CD14-positive monocyte (primary cell): ENCODE measurements at regions not wholly inside any gene's neighbourhood (a gene's known extent, or its start where the extent isn't known, plus 50 kb on each side); places are given as distances from the start of the nearest gene placed in this dataset.

Experiments
- DNase-seq, 3 donors: peaks; one replicate each; pipeline ENCODE4 v3.0.0-alpha.2; 2011 to 2022
- H2AFZ ChIP-seq: 2 replicates; pipeline ENCODE4 v1.6.0; 2012; ENCODE audit warnings: mild to moderate bottlenecking, low read depth, low read length, inconsistent platforms; ENCODE audit not compliant: insufficient read depth, poor library complexity, severe bottlenecking
- H3K27ac ChIP-seq, 2 donors: 1 replicate in 1 of 2; 2 replicates in 1 of 2; pipeline ENCODE4 v1.5.1; 2012 to 2013; ENCODE audit warnings: low read length in 2 of 2, control low read depth in 1 of 2, inconsistent platforms in 1 of 2, low read depth in 1 of 2, mild to moderate bottlenecking in 1 of 2
- H3K27me3 ChIP-seq, 2 donors: one replicate each; pipeline versions ENCODE4 v1.6.0 to v1.6.1; 2011 to 2013; ENCODE audit warnings: low read length in 2 of 2; ENCODE audit not compliant: control insufficient read depth in 2 of 2, insufficient read depth in 2 of 2
- H3K36me3 ChIP-seq, 2 donors: replicated peaks in 1 of 2; 1 replicate in 1 of 2; 2 replicates in 1 of 2; pipeline versions ENCODE4 v1.5.1 to v1.6.1; 2012 to 2013; ENCODE audit warnings: low read length in 2 of 2, control low read depth in 1 of 2, inconsistent platforms in 1 of 2, mild to moderate bottlenecking in 1 of 2; ENCODE audit not compliant: insufficient read depth in 2 of 2, control insufficient read depth in 1 of 2
- H3K4me1 ChIP-seq, 2 donors: 1 replicate in 1 of 2; 2 replicates in 1 of 2; pipeline versions ENCODE4 v1.5.1 to v1.6.1; 2012 to 2013; ENCODE audit warnings: low read length in 2 of 2, control low read depth in 1 of 2, inconsistent platforms in 1 of 2, mild to moderate bottlenecking in 1 of 2, moderate library complexity in 1 of 2; ENCODE audit not compliant: insufficient read depth in 2 of 2, control insufficient read depth in 1 of 2
- H3K4me2 ChIP-seq: replicated peaks from 2 replicates; pipeline ENCODE3; 2012; ENCODE audit warnings: low read length, moderate library complexity, mild to moderate bottlenecking; ENCODE audit not compliant: poor library complexity, severe bottlenecking; ENCODE audit errors: extremely low read depth
- H3K4me3 ChIP-seq, 3 experiments: fragments of 200-600 bp in 1 of 3; sonication (generic) in 1 of 3; replicated peaks in 1 of 3; 1 replicate in 2 of 3; 2 replicates in 1 of 3; pipeline ENCODE4 v1.5.1; 2011 to 2013; ENCODE audit warnings: low read length in 3 of 3, mild to moderate bottlenecking in 3 of 3, control low read depth in 2 of 3, low read depth in 2 of 3, inconsistent platforms in 1 of 3, moderate library complexity in 1 of 3
- H3K79me2 ChIP-seq: 2 replicates; pipeline ENCODE4 v1.6.0; 2012; ENCODE audit warnings: mild to moderate bottlenecking, control low read depth, inconsistent platforms, low read length, moderate library complexity; ENCODE audit not compliant: insufficient read depth
- H3K9ac ChIP-seq: 2 replicates; pipeline ENCODE4 v1.6.0; 2017; ENCODE audit warnings: low read length, mild to moderate bottlenecking; ENCODE audit not compliant: insufficient read depth, poor library complexity, severe bottlenecking
- H3K9me3 ChIP-seq, 2 donors: replicated peaks in 1 of 2; 1 replicate in 1 of 2; 2 replicates in 1 of 2; pipeline versions ENCODE4 v1.5.1 to v1.6.1; 2012 to 2013; ENCODE audit warnings: low read length in 2 of 2, control low read depth in 1 of 2; ENCODE audit not compliant: control insufficient read depth in 1 of 2, insufficient read depth in 1 of 2
- H4K20me1 ChIP-seq: 2 replicates; pipeline ENCODE4 v1.6.0; 2012; ENCODE audit warnings: mild to moderate bottlenecking, low read length, control low read depth, moderate library complexity; ENCODE audit not compliant: insufficient read depth
- H3K27ac Mint-ChIP-seq, 7 donors: one replicate each; pipeline ENCODE4 v1.8.0; 2020; ENCODE audit warnings: mild to moderate bottlenecking in 7 of 7, mixed read lengths in 7 of 7, moderate library complexity in 6 of 7, inconsistent platforms in 2 of 7
- H3K27me3 Mint-ChIP-seq, 3 donors: one replicate each; pipeline ENCODE4 v1.8.0; 2021 to 2022; ENCODE audit warnings: low read depth in 3 of 3, mild to moderate bottlenecking in 3 of 3, mixed read lengths in 3 of 3, moderate library complexity in 3 of 3, inconsistent platforms in 1 of 3
- H3K36me3 Mint-ChIP-seq, 2 donors: one replicate each; pipeline ENCODE4 v1.8.0; 2020; ENCODE audit warnings: mixed read lengths in 2 of 2, inconsistent platforms in 1 of 2, mild to moderate bottlenecking in 1 of 2
- H3K4me1 Mint-ChIP-seq: one replicate; pipeline ENCODE4 v1.8.0; 2020; ENCODE audit warnings: mild to moderate bottlenecking, mixed read lengths
- H3K4me3 Mint-ChIP-seq, 2 donors: one replicate each; pipeline ENCODE4 v1.8.0; 2020; ENCODE audit warnings: mild to moderate bottlenecking in 2 of 2, mixed read lengths in 2 of 2, moderate library complexity in 1 of 2
- H3K9me3 Mint-ChIP-seq, 7 donors: one replicate each; pipeline ENCODE4 v1.8.0; 2020 to 2022; ENCODE audit warnings: mixed read lengths in 7 of 7, mild to moderate bottlenecking in 6 of 7, moderate library complexity in 6 of 7, inconsistent platforms in 2 of 7
- WGBS: methylation state at CpG from one replicate; pipeline ENCODE4 v1.1.5; 2013; ENCODE audit warnings: missing lambda C conversion rate; ENCODE audit not compliant: insufficient coverage; 5-methylcytosine and 5-hydroxymethylcytosine counted together
- intact Hi-C, 2 donors: fragments of 100-400 bp; cut with micrococcal nuclease; formaldehyde crosslinking; loops; one replicate each; pipeline versions ENCODE4 v1.15.0 to v1.15.1; 2023
- TF ChIP-seq, protein P1 (sequence below): fragments of 200-600 bp; IDR thresholded peaks from one replicate; pipeline ENCODE4 v1.8.0; 2022; ENCODE audit warnings: antibody characterized with exemption, mild to moderate bottlenecking

DNA sequence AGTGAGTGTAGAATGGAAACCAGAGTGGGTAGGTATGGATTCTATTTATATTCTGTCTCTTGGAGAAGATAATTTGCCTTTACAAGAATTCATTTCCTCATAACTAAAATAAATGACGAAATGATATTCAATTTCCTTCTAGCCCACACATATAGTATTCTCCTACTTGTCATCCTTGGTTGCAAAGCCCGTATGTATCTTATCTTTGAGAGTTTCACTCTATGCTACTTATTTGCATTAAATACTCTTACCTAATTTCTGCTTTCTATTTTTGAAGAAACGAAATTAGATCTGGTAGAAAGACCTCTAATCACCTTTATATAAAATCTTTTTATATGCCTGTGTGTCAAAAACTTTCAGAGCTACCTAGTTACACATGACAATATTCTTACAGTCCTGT, 457.7 kb downstream of the NKX6-1 start:
- intact Hi-C loops = no loop called here
- Histone ChIP-seq H3K4me3 (no peak overlapping the region), H3K4me1 (no peaks in the 10 kb centered on the region), H2AFZ (no peak overlapping the region), H3K27ac (no peak overlapping the region), H3K27me3 (no peaks in the 10 kb centered on the region), H3K79me2 (no peaks in the 10 kb centered on the region), H3K9me3 (no peaks in the 10 kb centered on the region), H3K36me3 (no peaks in the 10 kb centered on the region), H3K9ac (no peak overlapping the region), H3K4me2 (no peak overlapping the region), H4K20me1 (no peaks in the 10 kb centered on the region)
- no peak overlapping the region for H3K27ac Mint-ChIP-seq
- no peaks in the 10 kb centered on the region for H3K4me1 Mint-ChIP-seq
- DNase-seq = no peak
- no peaks in the 10 kb centered on the region for H3K36me3 Mint-ChIP-seq
- H3K4me3 Mint-ChIP-seq = no peak overlapping the region
- H3K9me3 Mint-ChIP-seq = peaks cover 0 to 5% (median 0%) of the 10 kb centered on the region in 7 donors
- H3K27me3 Mint-ChIP-seq = peaks cover 0 to 3% (median 1%) of the 10 kb centered on the region in 3 donors
- no CpG with 5 or more reads among the region's 3 CpGs for WGBS
- TF ChIP-seq, protein P1, sequence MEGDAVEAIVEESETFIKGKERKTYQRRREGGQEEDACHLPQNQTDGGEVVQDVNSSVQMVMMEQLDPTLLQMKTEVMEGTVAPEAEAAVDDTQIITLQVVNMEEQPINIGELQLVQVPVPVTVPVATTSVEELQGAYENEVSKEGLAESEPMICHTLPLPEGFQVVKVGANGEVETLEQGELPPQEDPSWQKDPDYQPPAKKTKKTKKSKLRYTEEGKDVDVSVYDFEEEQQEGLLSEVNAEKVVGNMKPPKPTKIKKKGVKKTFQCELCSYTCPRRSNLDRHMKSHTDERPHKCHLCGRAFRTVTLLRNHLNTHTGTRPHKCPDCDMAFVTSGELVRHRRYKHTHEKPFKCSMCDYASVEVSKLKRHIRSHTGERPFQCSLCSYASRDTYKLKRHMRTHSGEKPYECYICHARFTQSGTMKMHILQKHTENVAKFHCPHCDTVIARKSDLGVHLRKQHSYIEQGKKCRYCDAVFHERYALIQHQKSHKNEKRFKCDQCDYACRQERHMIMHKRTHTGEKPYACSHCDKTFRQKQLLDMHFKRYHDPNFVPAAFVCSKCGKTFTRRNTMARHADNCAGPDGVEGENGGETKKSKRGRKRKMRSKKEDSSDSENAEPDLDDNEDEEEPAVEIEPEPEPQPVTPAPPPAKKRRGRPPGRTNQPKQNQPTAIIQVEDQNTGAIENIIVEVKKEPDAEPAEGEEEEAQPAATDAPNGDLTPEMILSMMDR = no peak

DNA sequence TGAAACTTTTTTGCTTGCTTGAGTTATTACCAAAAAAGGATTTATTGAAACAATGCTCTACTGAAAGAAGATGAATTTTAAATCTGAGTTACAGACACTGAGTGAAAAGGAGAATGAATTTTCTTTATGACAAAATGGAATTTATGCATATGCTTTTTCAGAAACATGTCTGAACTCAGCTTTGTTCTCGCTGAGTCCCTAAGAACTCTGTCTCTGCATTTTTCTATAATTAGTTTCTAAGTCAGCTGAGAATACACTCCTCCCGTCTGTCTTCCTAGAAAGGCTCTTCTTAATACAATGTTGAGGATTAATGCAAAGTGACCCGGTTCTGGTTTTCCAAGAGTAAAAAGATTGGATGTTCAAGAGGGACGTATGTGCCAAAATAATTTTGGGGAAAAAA, 463.5 kb downstream of the NKX6-1 start:
- H3K27me3 Mint-ChIP-seq = peaks cover 0 to 1% (median 1%) of the 10 kb centered on the region in 3 donors
- Histone ChIP-seq H3K36me3 (no peaks in the 10 kb centered on the region), H3K9ac (no peak overlapping the region), H3K4me2 (no peak overlapping the region), H3K4me3 (no peak overlapping the region), H3K27ac (no peak overlapping the region), H3K4me1 (no peaks in the 10 kb centered on the region), H3K79me2 (no peaks in the 10 kb centered on the region), H4K20me1 (no peaks in the 10 kb centered on the region), H3K9me3 (no peaks in the 10 kb centered on the region), H3K27me3 (no peaks in the 10 kb centered on the region), H2AFZ (no peak overlapping the region)
- H3K36me3 Mint-ChIP-seq = no peaks in the 10 kb centered on the region
- intact Hi-C loops = no loop called here
- no peak overlapping the region for H3K27ac Mint-ChIP-seq
- no peak for DNase-seq
- H3K4me1 Mint-ChIP-seq = no peaks in the 10 kb centered on the region
- TF ChIP-seq, protein P1 = no peak
- no peak overlapping the region for H3K4me3 Mint-ChIP-seq
- H3K9me3 Mint-ChIP-seq = peaks cover 0 to 3% (median 0%) of the 10 kb centered on the region in 7 donors
- no CpG with 5 or more reads among the region's 4 CpGs for WGBS
